PC-3 (cell line): ENCODE measurements at regions not wholly inside any gene's neighbourhood (a gene's known extent, or its start where the extent isn't known, plus 50 kb on each side); places are given as distances from the start of the nearest gene placed in this dataset.

ENCODE experiments used
- ATAC-seq: fragments of 200-7000 bp; cut with Tn5 transposase; 2 replicates; pipeline ENCODE4 v1.9.1; 2020; ENCODE audit warnings: mild to moderate bottlenecking, moderate library complexity
- BruUV-seq: library from RNA; stranded (reverse); fragments of 400-500 nt; replicated peaks from 2 replicates; lab custom pipeline; 2021; lab: Mats Ljungman, UMichigan
- CTCF ChIA-PET: fragments of 300-600 bp; sonication (Branson Sonifier 250); formaldehyde crosslinking; loops from one replicate; lab custom pipeline; 2022; ENCODE audit warnings: antibody characterized with exemption; lab: Charles Lee
- POLR2A ChIA-PET: fragments of 300-600 bp; sonication (Branson Sonifier 250); formaldehyde crosslinking; loops from one replicate; lab custom pipeline; 2022; ENCODE audit warnings: antibody characterized with exemption; ENCODE audit not compliant: unreplicated experiment; lab: Charles Lee
- DNase-seq: peaks from one replicate; pipeline ENCODE4 v3.0.0-alpha.2; 2015
- H2AFZ ChIP-seq: fragments of 300-600 bp; sonication (generic); 2 replicates; pipeline ENCODE4 v1.6.0; 2016; ENCODE audit warnings: antibody characterized with exemption, low read length
- H3F3A ChIP-seq: fragments of 300-600 bp; sonication (generic); one replicate; pipeline ENCODE4 v1.6.0; 2017; ENCODE audit warnings: antibody characterized with exemption, low read length, control low read depth, mild to moderate bottlenecking; ENCODE audit not compliant: unreplicated experiment
- H3K27ac ChIP-seq: fragments of 300-600 bp; sonication (generic); 2 replicates; pipeline ENCODE4 v1.5.1; 2016; ENCODE audit warnings: mild to moderate bottlenecking, low read length
- H3K27me3 ChIP-seq: fragments of 300-600 bp; sonication (generic); 2 replicates; pipeline ENCODE4 v1.6.1; 2016; ENCODE audit warnings: low read length, mixed read lengths
- H3K36me3 ChIP-seq: fragments of 300-600 bp; sonication (generic); 2 replicates; pipeline ENCODE4 v1.6.1; 2016; ENCODE audit warnings: low read depth, mixed run types, low read length, mixed read lengths
- H3K4me1 ChIP-seq: fragments of 300-600 bp; sonication (generic); 2 replicates; pipeline ENCODE4 v1.5.1; 2016; ENCODE audit warnings: low read length; ENCODE audit not compliant: insufficient read depth
- H3K4me2 ChIP-seq: fragments of 300-600 bp; sonication (generic); 2 replicates; pipeline ENCODE4 v1.6.0; 2016; ENCODE audit warnings: low read length
- H3K4me3 ChIP-seq: fragments of 300-600 bp; sonication (generic); 2 replicates; pipeline ENCODE4 v1.5.1; 2016; ENCODE audit warnings: mild to moderate bottlenecking, low read length, mixed read lengths
- H3K79me2 ChIP-seq: fragments of 300-600 bp; sonication (generic); 2 replicates; pipeline ENCODE4 v1.6.1; 2017; ENCODE audit warnings: low read length, mixed read lengths
- H3K9ac ChIP-seq: fragments of 300-600 bp; sonication (generic); 2 replicates; pipeline ENCODE4 v1.6.0; 2016; ENCODE audit warnings: mild to moderate bottlenecking, low read length
- H3K9me2 ChIP-seq: fragments of 300-600 bp; sonication (generic); replicated peaks from 2 replicates; pipeline ENCODE4 v1.6.1; 2016; ENCODE audit warnings: mixed run types, low read length, mixed read lengths
- H3K9me3 ChIP-seq: fragments of 300-600 bp; sonication (generic); 2 replicates; pipeline ENCODE4 v1.6.1; 2016; ENCODE audit warnings: low read length, mixed read lengths
- H4K20me1 ChIP-seq: fragments of 300-600 bp; sonication (generic); 2 replicates; pipeline ENCODE4 v1.6.1; 2016; ENCODE audit warnings: low read length, mixed read lengths
- EZH2 ChIP-seq: fragments of 300-600 bp; sonication (generic); IDR thresholded peaks from one replicate; pipeline ENCODE4 v1.6.1; 2017; ENCODE audit warnings: antibody characterized with exemption, mild to moderate bottlenecking, low read length; ENCODE audit not compliant: unreplicated experiment
- EZH2phosphoT487 ChIP-seq: fragments of 300-600 bp; sonication (generic); IDR thresholded peaks from 2 replicates; pipeline ENCODE4 v1.6.1; 2018; ENCODE audit warnings: mild to moderate bottlenecking, antibody characterized with exemption, low read length, borderline replicate concordance
- intact Hi-C: fragments of 100-400 bp; cut with micrococcal nuclease; formaldehyde crosslinking; loops from 2 replicates; pipeline ENCODE4 v1.9.0; 2023
- TF ChIP-seq, protein P1 (sequence below): fragments of 300-600 bp; sonication (generic); conservative IDR thresholded peaks from 2 replicates; pipeline ENCODE4 v1.5.1; 2017; ENCODE audit warnings: antibody characterized with exemption, low read depth, mild to moderate bottlenecking, low read length

GRCh38 chr10:70990681-70991080 is 102.3 kb upstream of the PCBD1 start:
- TF ChIP-seq EZH2 = no peak
- no peak for TF ChIP-seq EZH2phosphoT487
- TF ChIP-seq, protein P1, sequence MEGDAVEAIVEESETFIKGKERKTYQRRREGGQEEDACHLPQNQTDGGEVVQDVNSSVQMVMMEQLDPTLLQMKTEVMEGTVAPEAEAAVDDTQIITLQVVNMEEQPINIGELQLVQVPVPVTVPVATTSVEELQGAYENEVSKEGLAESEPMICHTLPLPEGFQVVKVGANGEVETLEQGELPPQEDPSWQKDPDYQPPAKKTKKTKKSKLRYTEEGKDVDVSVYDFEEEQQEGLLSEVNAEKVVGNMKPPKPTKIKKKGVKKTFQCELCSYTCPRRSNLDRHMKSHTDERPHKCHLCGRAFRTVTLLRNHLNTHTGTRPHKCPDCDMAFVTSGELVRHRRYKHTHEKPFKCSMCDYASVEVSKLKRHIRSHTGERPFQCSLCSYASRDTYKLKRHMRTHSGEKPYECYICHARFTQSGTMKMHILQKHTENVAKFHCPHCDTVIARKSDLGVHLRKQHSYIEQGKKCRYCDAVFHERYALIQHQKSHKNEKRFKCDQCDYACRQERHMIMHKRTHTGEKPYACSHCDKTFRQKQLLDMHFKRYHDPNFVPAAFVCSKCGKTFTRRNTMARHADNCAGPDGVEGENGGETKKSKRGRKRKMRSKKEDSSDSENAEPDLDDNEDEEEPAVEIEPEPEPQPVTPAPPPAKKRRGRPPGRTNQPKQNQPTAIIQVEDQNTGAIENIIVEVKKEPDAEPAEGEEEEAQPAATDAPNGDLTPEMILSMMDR = no peak

DNA sequence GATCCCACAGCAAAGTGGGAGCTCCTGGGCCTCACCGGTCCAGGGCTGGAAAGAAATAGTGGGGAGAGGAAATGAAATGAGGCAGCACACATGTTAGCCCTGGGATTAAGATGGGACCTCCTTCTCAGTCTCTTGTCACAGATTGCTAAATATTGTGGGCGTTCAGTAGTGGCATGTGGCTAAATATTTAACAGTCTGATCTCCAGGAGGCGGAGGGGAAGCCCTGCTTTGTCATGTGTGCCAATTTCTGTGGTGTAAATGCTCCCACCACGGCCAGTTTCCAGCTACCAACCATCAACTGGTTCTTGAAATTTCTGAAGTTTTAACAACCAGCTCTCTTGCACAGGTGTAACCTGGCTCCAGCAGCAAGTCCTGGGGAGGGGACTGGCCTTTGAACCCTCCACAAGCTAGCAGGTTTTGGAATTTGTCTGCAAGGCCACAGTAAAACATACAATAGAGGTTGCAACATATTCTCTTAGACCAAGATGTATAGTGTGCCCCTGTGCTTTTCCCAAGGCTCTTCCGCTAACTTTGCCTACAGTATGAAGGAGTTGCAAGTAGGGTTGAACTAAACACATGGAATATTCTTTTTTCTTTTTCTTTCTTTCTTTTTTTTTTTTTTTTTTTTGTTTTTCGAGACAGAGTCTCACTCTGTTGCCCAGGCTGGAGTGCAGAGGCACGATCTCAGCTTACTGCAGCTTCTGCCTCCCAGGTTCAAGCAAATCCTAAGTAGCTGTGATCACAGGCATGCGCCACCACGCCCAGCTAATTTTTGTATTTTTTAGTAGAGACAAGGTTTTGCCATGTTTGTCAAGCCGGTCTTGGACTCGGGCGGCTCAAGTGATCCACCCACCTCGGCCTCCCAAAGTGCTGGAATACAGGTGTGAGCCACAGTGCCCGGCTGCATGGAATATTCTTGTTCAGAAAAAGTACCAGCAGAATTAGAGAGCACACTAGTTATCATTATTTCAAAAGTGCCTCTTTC is 103.1 kb upstream of the PCBD1 start:
- no peaks in the 10 kb centered on the region for H3K36me3 ChIP-seq
- ChIA-PET CTCF (no interaction called here), POLR2A (no interaction called here)
- H2AFZ ChIP-seq = no peak overlapping the region
- H3K4me2 ChIP-seq = no peak overlapping the region
- peaks cover 52% of the 10 kb centered on the region for H3K27me3 ChIP-seq
- H4K20me1 ChIP-seq = no peaks in the 10 kb centered on the region
- no peak for DNase-seq
- ATAC-seq = no peak
- TF ChIP-seq EZH2phosphoT487 (no peak), EZH2 (no peak)
- TF ChIP-seq, protein P1 = no peak
- no peaks in the 10 kb centered on the region for H3F3A ChIP-seq
- H3K79me2 ChIP-seq = no peaks in the 10 kb centered on the region
- H3K9me3 ChIP-seq = no peaks in the 10 kb centered on the region
- no peak overlapping the region for H3K4me3 ChIP-seq
- no peak overlapping the region for H3K27ac ChIP-seq
- H3K9me2 ChIP-seq = no peaks in the 10 kb centered on the region
- H3K4me1 ChIP-seq = no peaks in the 10 kb centered on the region
- no TSS peak for BruUV-seq
- intact Hi-C loops = no loop called here
- H3K9ac ChIP-seq = no peak overlapping the region

More at GRCh38 chr10:70990681-70991080, 102.3 kb upstream of the PCBD1 start:
- H4K20me1 ChIP-seq = no peaks in the 10 kb centered on the region
- H3K36me3 ChIP-seq = no peaks in the 10 kb centered on the region
- H3K9me2 ChIP-seq = no peaks in the 10 kb centered on the region
- H3K4me2 ChIP-seq = no peak overlapping the region
- H3K9ac ChIP-seq = no peak overlapping the region
- no peak overlapping the region for H3K4me3 ChIP-seq
- H3F3A ChIP-seq = no peaks in the 10 kb centered on the region
- H3K27me3 ChIP-seq = peaks cover 44% of the 10 kb centered on the region
- H3K27ac ChIP-seq = no peak overlapping the region
- peaks cover 6% of the 10 kb centered on the region; the same call in 1 of the 2 replicates for H3K4me1 ChIP-seq
- H3K9me3 ChIP-seq = no peaks in the 10 kb centered on the region
- CTCF ChIA-PET = no interaction called here
- intact Hi-C loops = no loop called here
- BruUV-seq = no TSS peak
- no peak overlapping the region for H2AFZ ChIP-seq
- no peaks in the 10 kb centered on the region for H3K79me2 ChIP-seq
- POLR2A ChIA-PET = no interaction called here
- DNase-seq (no peak), ATAC-seq (no peak)

DNA sequence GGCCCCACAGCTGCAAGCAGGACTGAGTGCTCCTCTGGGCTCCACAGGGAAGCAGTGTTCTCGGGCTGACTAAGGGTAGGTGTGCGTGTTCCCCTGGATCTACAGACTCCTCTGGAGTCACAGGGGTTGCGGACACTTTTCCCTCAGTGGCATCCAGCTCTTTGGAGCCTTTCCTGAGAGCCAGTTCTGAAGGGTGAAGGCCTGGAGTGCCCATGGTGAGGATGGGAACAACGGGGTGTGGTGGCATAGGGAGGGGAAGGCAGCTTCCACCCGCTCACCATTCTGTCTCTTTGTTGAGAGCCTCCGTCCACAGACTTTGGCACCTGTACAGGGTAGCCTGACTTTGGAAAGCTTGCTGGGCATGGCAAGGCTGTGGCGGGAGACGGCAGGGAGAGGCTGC is 104.1 kb upstream of the PCBD1 start:
- H3K36me3 ChIP-seq = no peaks in the 10 kb centered on the region
- ChIA-PET CTCF (no interaction called here), POLR2A (no interaction called here)
- ATAC-seq (no peak), DNase-seq (no peak)
- BruUV-seq = no TSS peak
- no peaks in the 10 kb centered on the region for H3K4me1 ChIP-seq
- no peak overlapping the region for H2AFZ ChIP-seq
- intact Hi-C loops = no loop called here
- H3K9ac ChIP-seq = no peak overlapping the region
- H4K20me1 ChIP-seq = no peaks in the 10 kb centered on the region
- H3K9me3 ChIP-seq = no peaks in the 10 kb centered on the region
- H3K4me2 ChIP-seq = no peak overlapping the region
- TF ChIP-seq EZH2phosphoT487 (no peak), EZH2 (no peak)
- TF ChIP-seq, protein P1 = no peak
- no peak overlapping the region for H3K27ac ChIP-seq
- no peak overlapping the region for H3K4me3 ChIP-seq
- no peaks in the 10 kb centered on the region for H3K9me2 ChIP-seq
- H3K79me2 ChIP-seq = no peaks in the 10 kb centered on the region
- H3F3A ChIP-seq = no peaks in the 10 kb centered on the region
- peaks cover 60% of the 10 kb centered on the region for H3K27me3 ChIP-seq
